NCI-H2171 (cell line): ENCODE measurements at regions not wholly inside any gene's neighbourhood (a gene's known extent, or its start where the extent isn't known, plus 50 kb on each side); places are given as distances from the start of the nearest gene placed in this dataset.
"Not testable (repeated sequence)": the region's sequence is repeated elsewhere in the genome, so short reads cannot be mapped to it uniquely, and the experiment has no call there.

ENCODE experiments used
- DNase-seq: peaks from one replicate; lab custom pipeline; 2025; lab: John Stamatoyannopoulos, UW

- DNase-seq, result no peak
Measured at GRCh38 chr13:44780591-44781280, 204.6 kb upstream of the TSC22D1 start.

DNA sequence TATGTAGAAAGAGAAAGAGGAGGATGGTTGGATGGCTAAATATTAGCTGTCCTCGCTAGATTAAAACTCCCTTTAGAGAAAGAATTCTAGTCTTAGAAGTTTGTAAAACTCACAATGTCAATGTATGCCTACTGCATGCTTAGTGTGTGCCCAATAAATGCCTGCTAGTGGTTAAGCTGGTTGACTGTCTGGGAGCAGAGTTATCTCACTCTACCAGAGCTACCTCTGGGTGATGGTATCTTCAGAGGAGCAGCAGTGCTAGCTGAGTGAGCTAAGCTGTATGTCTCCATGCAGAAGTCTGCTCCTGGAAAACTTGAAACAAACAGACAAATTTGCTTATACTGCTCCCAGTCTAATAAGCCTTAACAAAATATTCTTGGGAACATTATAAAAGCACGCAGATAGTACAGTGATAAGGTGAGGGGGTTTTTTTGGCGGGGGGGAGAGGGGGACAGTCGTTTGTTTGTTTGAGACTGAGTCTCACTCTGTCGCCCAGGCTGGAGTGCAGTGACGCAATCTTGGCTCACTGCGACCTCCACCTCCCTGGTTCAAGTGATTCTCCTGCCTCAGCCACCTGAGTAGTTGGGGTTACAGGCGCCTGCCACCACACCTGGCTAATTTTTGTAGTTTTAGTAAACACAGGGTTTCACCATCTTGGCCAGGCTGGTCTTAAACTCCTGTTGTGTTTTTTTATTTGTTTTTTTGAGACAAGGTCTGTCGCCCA, 202.8 kb upstream of the TSC22D1 start:
- DNase-seq, result no peak

- DNase-seq, result not testable (repeated sequence)
Measured at GRCh38 chr13:44775290-44775689, 199.2 kb upstream of the TSC22D1 start.

GRCh38 chr13:44770951-44771350, 194.8 kb upstream of the TSC22D1 start:
- DNase-seq, result no peak

- DNase-seq, result no peak
Measured at GRCh38 chr13:44769686-44770085, 193.6 kb upstream of the TSC22D1 start.

- DNase-seq, result no peak
Measured at GRCh38 chr13:44768775-44769581, 192.8 kb upstream of the TSC22D1 start.

DNA sequence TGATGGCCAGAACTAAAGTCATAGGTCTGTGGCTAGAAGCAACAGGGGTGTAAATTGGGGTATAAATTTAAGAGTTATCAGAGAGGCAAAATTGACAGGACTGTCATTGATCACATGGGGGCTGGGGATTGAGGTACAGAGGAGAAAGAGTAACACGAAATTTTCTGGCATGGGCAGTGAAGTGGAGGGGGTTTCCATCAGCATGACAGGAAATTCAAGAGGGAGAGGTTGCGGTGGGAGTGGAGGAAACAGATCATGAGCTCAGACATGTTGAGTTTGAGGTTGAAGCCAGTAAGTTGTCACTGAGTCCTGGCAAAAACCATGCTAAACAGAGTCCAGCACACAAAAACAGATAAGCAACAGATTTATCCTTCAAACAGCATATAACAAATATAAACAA, 192.1 kb upstream of the TSC22D1 start:
- no peak for DNase-seq

GRCh38 chr13:44765001-44765471, 188.9 kb upstream of the TSC22D1 start:
- no peak for DNase-seq

DNA sequence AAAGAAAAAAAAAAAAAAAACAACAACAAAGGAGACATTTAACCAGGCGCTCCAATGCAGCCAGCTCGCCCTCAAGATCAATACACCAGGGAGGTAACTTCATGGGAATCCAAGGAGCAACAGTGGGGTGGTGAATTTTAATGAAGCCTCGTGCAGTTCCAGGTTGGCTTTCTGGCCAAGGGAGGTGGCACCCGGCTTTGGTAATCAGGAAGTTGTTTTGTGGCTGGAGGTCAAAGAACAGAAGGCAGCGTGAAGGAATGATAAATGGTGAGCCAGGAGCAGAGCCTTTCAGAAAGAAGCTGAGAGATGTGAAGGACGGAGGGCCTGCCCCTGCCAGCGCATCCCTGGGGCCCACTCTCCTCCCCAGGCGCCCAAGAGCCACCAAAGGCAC, 188.2 kb upstream of the TSC22D1 start:
- no peak for DNase-seq

DNA sequence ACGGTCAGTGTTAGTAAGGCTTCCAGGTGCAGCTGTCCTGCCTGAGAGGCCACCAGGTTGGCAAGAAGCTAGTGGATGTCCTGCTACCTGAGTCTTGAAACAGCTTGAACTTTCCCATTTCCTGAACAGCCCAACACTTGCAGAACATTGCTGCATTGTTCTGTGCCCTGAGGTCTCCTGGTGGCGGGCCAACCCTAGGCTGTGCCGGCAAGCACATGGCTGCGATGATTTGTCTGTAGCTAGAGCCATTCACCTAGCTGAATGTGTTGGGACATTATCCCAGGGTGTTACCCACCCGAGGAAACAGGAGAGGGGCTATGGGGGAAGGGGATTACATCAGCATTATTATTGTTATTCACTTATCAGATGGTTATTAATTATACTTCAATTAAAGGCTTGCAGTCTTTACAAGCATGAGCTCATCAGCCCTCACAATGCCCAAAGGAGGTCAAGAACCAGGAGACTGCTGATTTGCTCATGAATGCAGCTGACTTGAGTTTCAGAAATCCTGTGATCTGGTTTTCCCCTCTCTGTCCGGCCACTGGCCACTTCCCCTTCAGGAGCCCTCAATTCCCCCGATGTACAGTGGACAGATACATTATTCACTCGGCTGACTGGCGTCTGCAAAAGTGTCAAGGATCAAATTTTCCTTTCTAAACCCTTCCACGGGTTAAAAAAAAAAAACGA, 187.6 kb upstream of the TSC22D1 start:
- no peak for DNase-seq

GRCh38 chr13:44762911-44763310, 186.8 kb upstream of the TSC22D1 start:
- no peak for DNase-seq

DNA sequence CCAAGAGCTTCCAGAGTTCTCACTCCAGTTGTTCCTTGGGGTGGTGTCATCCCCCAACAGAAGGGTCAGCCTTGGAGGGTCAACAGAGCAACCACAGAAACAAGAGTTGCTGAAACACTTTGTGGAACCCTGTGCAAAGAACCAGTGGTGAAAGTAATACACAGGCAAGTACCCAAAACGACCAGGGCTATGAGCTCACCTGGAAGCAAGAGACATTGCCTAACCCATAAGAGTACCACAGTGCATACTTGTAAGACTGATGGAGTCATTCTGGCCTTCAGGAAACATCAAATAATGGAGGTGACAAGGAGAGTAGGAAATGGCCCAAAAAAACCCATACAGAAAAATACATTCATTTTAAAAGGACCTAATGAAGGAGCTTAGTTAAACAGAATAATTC, 184.3 kb upstream of the TSC22D1 start:
- no peak for DNase-seq

DNA sequence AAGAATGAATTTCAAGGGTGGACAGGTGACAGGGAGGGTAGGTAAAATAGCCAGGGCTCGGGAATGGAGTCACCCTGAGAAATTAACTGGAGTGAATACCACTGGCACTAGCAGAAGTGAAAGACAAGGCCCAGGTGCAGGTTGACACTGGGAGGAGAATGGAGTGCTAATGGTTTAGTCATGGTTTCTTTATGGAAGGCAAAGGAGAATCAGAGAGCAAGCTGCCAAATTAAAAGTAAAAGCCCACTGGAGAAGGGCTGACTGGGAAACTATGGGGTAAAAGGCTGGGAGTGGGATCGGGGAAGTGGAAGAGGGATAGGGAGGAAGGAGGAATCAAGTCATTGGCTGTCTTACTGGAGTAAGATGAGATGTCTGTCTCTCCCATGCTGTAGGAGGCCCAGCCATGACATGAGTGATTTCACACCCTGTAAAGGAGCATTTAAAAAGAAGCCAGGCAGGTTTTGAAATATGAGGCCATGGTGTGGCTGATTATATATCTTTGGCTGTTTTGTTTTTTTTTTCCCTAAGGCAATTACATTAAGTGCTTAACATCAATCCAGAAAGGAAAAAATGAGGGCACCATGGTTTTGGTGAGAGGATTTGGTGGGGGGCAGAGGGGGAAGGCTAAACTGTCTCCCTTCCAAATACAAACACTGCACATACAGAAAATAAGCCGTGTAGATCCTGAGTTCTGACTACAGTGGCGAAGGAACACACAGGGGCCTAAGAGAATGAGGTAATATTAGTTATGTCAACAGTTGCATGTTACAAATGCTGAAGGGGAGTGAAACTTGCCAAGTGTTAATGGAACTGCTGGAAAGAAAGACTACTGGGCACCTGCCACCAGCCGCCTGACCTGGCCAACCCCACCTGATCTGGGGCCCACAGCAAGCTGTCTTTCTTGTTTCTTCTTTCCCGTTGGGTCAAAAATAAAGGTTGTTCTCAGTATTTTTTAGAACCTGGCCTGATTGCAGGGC, 183.5 kb upstream of the TSC22D1 start:
- DNase-seq, result no peak

DNA sequence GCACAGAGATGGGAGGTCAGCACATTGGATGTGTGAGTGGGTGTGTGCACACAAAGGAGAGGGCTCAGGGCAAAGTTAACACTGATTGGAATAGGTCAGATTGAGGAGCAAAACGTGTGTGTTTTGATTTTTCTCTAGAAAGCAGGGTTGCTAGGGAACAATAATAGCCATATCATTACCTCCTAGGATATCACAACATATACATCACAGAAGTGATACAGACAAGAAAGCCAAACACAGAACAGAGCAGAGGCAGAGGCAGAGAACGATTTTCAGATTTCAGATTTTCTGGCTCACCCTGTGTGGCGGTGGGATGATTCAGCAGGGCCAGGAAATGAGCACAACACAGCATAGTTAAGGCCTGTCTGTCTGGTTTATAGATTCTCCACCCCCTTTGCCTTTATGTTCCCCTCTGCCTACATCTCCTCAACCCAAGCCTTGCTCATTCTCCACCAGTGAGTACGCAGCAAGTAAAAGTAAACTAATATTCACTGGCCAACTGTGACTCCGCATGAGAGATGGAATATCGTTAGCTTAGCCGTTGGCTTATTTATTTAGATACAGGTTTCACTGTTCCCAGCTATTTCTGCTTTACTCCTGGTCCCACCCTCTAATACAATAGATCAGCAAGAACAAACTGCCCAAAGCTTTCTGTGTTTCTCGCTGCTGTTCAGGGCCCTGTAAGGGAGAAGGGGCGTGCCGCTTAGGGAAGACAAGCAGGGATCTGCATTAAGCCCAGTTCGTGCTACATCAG, 182.7 kb upstream of the TSC22D1 start:
- DNase-seq, result no peak

DNA sequence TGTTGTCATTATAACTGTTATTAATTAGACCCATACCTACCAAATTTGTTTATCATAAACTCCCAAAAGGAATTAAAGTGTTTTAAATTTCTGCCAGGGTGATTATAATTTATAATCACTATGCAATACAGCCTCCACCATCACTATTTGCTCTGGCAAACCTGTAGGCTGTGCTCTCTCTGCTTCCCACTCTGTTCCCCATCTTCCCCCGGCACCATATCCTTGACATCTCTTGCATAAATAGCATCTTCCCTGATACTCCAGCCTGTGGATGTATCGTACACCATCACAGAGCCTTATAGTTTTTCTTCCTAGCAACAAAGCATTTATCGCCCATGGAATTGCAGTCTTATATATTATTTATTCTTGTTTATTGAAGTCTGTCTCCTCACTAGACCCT, 181.5 kb upstream of the TSC22D1 start:
- DNase-seq, result no peak

DNA sequence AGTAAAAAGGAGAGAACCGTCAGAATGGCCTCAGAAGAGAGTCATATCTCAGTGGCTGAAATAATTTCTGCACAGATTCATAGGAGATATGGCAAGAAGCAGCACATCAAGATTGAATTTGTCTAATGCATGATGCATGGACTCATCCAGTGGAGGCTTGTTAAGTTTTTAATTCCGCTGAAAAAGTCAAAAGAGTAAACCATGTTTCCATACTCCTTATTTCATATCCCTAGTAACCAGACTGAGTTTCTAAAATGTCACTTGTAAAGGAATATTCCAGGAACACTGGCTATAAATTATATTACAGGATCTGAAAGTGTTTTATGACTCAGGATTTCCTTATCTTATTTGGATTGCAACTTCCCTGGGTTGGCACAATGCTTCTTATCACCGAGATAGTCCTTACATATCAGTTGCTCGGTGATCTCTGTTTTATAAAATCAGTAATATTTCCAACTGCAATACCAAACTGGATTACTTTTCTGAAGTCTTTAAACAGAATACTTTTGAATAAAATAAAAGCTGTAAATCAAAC, 180.2 kb upstream of the TSC22D1 start:
- DNase-seq, result no peak

GRCh38 chr13:44755872-44756271, 179.7 kb upstream of the TSC22D1 start:
- no peak for DNase-seq

DNA sequence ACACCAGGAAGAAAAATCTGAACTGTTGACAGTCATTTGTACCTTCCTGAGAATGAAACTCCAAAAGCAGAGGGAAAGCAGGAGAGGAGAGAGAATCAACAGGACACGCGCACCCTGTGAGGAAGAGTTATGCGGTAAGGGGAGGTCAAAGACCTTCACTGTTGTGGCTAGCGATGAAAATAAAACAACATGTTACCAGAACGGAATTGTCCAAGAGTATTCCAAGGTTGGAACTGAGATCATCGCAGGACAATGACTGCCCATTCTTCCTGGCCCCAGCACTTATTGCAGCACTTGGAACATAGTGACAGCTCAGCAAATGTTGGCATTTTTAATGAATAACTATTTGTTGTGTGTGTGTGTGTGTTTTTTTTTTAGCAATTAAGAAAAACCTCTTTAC, 176.0 kb upstream of the TSC22D1 start:
- DNase-seq, result no peak

DNA sequence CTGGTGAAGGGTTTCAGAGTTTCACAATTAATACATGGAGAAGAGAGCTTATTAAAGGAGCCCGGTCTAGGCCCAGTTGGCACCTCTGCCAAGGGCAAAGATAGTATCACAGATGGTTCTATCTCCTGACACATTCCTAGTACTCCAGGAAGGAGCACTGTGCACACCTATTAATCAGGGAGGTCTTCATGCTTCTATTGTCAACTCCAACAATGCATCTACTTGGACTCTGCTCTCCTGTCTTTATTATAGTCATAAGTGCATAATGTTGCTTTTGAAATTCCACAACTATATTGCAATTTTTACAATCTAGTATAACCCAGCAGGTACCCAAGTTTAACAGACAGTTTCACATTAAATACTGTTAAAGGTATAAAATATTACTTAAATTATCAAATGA, 174.5 kb upstream of the TSC22D1 start:
- no peak for DNase-seq

DNA sequence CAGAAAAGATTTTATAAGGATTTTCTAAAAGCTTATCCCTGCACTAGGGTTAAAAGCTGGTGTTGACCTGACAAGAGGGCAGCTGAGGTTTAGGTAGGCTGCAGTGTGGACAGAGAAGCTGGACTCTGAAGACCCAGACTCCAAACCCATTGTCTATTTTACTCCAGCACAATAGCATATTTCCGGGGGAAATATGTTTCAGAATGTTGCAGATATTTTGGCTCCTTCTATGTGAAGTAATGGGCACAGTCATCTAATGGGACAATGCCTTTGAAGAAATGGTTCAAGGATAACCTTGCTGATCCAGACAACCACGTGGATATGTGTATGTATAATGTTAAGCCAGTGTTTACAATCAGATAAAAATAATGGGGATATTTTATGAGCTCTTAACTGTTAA, 173.8 kb upstream of the TSC22D1 start:
- no peak for DNase-seq
